WTC11 (cell line): ENCODE measurements at regions not wholly inside any gene's neighbourhood (a gene's known extent, or its start where the extent isn't known, plus 50 kb on each side); places are given as distances from the start of the nearest gene placed in this dataset.

Experiments
- ATAC-seq: fragments of 200-7000 bp; cut with Tn5 transposase; 2 replicates; pipeline ENCODE4 v1.10.0; 2021; ENCODE audit warnings: mild to moderate bottlenecking, moderate library complexity
- CTCF ChIA-PET: fragments of 300-600 bp; sonication (Branson Sonifier 250); formaldehyde crosslinking; loops from one replicate; lab custom pipeline; 2021; ENCODE audit warnings: antibody characterized with exemption; lab: Charles Lee
- POLR2A ChIA-PET: fragments of 350-600 bp; sonication (Branson Sonifier 250); formaldehyde crosslinking; loops from one replicate; lab custom pipeline; 2021; ENCODE audit warnings: antibody characterized with exemption; lab: Charles Lee
- DNase-seq: peaks from one replicate; pipeline ENCODE4 v3.0.0; 2021; ENCODE audit warnings: low spot score
- H3K27ac Mint-ChIP-seq: 2 replicates; pipeline ENCODE4 v1.8.0; 2021; ENCODE audit warnings: mixed read lengths
- H3K27me3 Mint-ChIP-seq: 2 replicates; pipeline ENCODE4 v1.8.0; 2021; ENCODE audit warnings: low read depth, mild to moderate bottlenecking, moderate library complexity, mixed read lengths
- H3K36me3 Mint-ChIP-seq: 2 replicates; pipeline ENCODE4 v1.8.0; 2021; ENCODE audit warnings: mixed read lengths
- H3K4me1 Mint-ChIP-seq: 2 replicates; pipeline ENCODE4 v1.8.0; 2022; ENCODE audit warnings: mixed read lengths
- H3K4me3 Mint-ChIP-seq: 2 replicates; pipeline ENCODE4 v1.8.0; 2021; ENCODE audit warnings: mild to moderate bottlenecking, moderate library complexity, mixed read lengths
- H3K9me3 Mint-ChIP-seq: 2 replicates; pipeline ENCODE4 v1.8.0; 2021; ENCODE audit warnings: mixed read lengths
- AR ChIP-seq: fragments of 250-450 bp; sonication (Bioruptor Pico); IDR thresholded peaks from 2 replicates; pipeline ENCODE4 v1.9.0; 2021; ENCODE audit warnings: mild to moderate bottlenecking
- CREM ChIP-seq: sonication (generic); formaldehyde crosslinking; IDR thresholded peaks from 2 replicates; pipeline ENCODE4 v1.8.1; 2022; ENCODE audit warnings: mild to moderate bottlenecking, missing genetic modification reagents, moderate library complexity
- E2F4 ChIP-seq: sonication (generic); formaldehyde crosslinking; IDR thresholded peaks from 2 replicates; pipeline ENCODE4 v1.8.1; 2022; ENCODE audit warnings: low read depth, mild to moderate bottlenecking, moderate library complexity, missing genetic modification reagents, borderline replicate concordance
- ERG ChIP-seq: fragments of 250-450 bp; sonication (Bioruptor Pico); IDR thresholded peaks from 2 replicates; pipeline ENCODE4 v1.8.0; 2021; ENCODE audit warnings: mild to moderate bottlenecking
- ESRRA ChIP-seq: sonication (generic); formaldehyde crosslinking; IDR thresholded peaks from 2 replicates; pipeline ENCODE4 v1.8.1; 2022; ENCODE audit warnings: mild to moderate bottlenecking, missing genetic modification reagents, borderline replicate concordance
- GTF2I ChIP-seq: fragments of 250-450 bp; sonication (Bioruptor Pico); conservative IDR thresholded peaks from 2 replicates; pipeline ENCODE4 v1.4.0; 2021; ENCODE audit warnings: mild to moderate bottlenecking
- IRF2 ChIP-seq: sonication (generic); formaldehyde crosslinking; IDR thresholded peaks from 2 replicates; pipeline ENCODE4 v1.8.0; 2022; ENCODE audit warnings: low read depth, missing genetic modification reagents, borderline replicate concordance
- MYBL2 ChIP-seq: sonication (generic); formaldehyde crosslinking; IDR thresholded peaks from 2 replicates; pipeline ENCODE4 v1.8.1; 2023; ENCODE audit warnings: mild to moderate bottlenecking, moderate library complexity, missing genetic modification reagents
- NR1H2 ChIP-seq: sonication (generic); formaldehyde crosslinking; IDR thresholded peaks from 2 replicates; pipeline ENCODE4 v1.9.0; 2021; ENCODE audit warnings: mild to moderate bottlenecking, moderate library complexity, missing genetic modification reagents
- PRDM15 ChIP-seq: sonication (generic); formaldehyde crosslinking; IDR thresholded peaks from 2 replicates; pipeline ENCODE4 v1.8.0; 2022; ENCODE audit warnings: missing genetic modification reagents
- PREB ChIP-seq: sonication (generic); formaldehyde crosslinking; IDR thresholded peaks from 2 replicates; pipeline ENCODE4 v1.8.1; 2022; ENCODE audit warnings: mild to moderate bottlenecking, missing genetic modification reagents, moderate library complexity, borderline replicate concordance
- RELA ChIP-seq: sonication (generic); formaldehyde crosslinking; IDR thresholded peaks from 2 replicates; pipeline ENCODE4 v1.8.1; 2022; ENCODE audit warnings: missing genetic modification reagents, mild to moderate bottlenecking, borderline replicate concordance
- RORB ChIP-seq: fragments of 250-450 bp; sonication (Bioruptor Pico); IDR thresholded peaks from 2 replicates; pipeline ENCODE4 v1.9.0; 2021; ENCODE audit warnings: mild to moderate bottlenecking
- STAT6 ChIP-seq: sonication (generic); formaldehyde crosslinking; conservative IDR thresholded peaks from 2 replicates; pipeline ENCODE4 v1.8.1; 2023; ENCODE audit warnings: mild to moderate bottlenecking, low read depth, missing genetic modification reagents, moderate library complexity
- TEAD4 ChIP-seq: sonication (generic); formaldehyde crosslinking; IDR thresholded peaks from 2 replicates; pipeline ENCODE4 v1.8.0; 2022; ENCODE audit warnings: mild to moderate bottlenecking, missing genetic modification reagents
- USF2 ChIP-seq: sonication (generic); formaldehyde crosslinking; IDR thresholded peaks from 2 replicates; pipeline ENCODE4 v1.8.1; 2023; ENCODE audit warnings: mild to moderate bottlenecking, missing genetic modification reagents, moderate library complexity
- ZBTB21 ChIP-seq: sonication (generic); formaldehyde crosslinking; IDR thresholded peaks from 2 replicates; pipeline ENCODE4 v1.8.1; 2023; ENCODE audit warnings: mild to moderate bottlenecking, missing genetic modification reagents, borderline replicate concordance
- ZNF138 ChIP-seq: sonication (generic); formaldehyde crosslinking; conservative IDR thresholded peaks from 2 replicates; pipeline ENCODE4 v1.8.1; 2022; ENCODE audit warnings: mild to moderate bottlenecking, moderate library complexity, missing genetic modification reagents
- ZNF263 ChIP-seq: sonication (generic); formaldehyde crosslinking; IDR thresholded peaks from 2 replicates; pipeline ENCODE4 v1.8.1; 2022; ENCODE audit warnings: low read depth, mild to moderate bottlenecking, moderate library complexity, missing genetic modification reagents
- ZNF416 ChIP-seq: fragments of 250-450 bp; sonication (Bioruptor Pico); IDR thresholded peaks from 2 replicates; pipeline ENCODE4 v1.9.0; 2021; ENCODE audit warnings: mild to moderate bottlenecking, inconsistent platforms

- Mint-ChIP-seq H3K4me3 (no peak overlapping the region), H3K27ac (no peak overlapping the region), H3K27me3 (no peaks in the 10 kb centered on the region; the same call in none of the 2 replicates), H3K9me3 (peaks cover 1% of the 10 kb centered on the region), H3K36me3 (no peaks in the 10 kb centered on the region), H3K4me1 (peaks cover 5% of the 10 kb centered on the region)
- DNase-seq (no peak), ATAC-seq (no peak)
- POLR2A ChIA-PET: no interaction called here
- CTCF ChIA-PET: interaction anchor here (0.5 to 1.9 kb wide), 2 partner anchors 32 to 736 kb away, joined by 3 to 7 read pairs; no protein-coding TSS in a partner anchor
- TF ChIP-seq GTF2I (no peak), E2F4 (CRISPR knock-in tag) (no peak), ZNF263 (CRISPR knock-in tag) (no peak), PRDM15 (CRISPR knock-in tag) (no peak), ZNF416 (no peak), RORB (no peak), MYBL2 (CRISPR knock-in tag) (no peak), PREB (no peak), ZNF138 (CRISPR knock-in tag) (no peak), RELA (CRISPR knock-in tag) (no peak), USF2 (CRISPR knock-in tag) (no peak), ZBTB21 (CRISPR knock-in tag) (no peak), STAT6 (CRISPR knock-in tag) (no peak), ESRRA (CRISPR knock-in tag) (no peak)
Measured at GRCh38 chr10:30755441-30755953, 125.9 kb upstream of the LYZL2 start.

- peaks cover 5% of the 10 kb centered on the region for H3K4me1 Mint-ChIP-seq
- ChIA-PET POLR2A (no interaction called here), CTCF (interaction anchor here (0.5 to 3.5 kb wide), 54 partner anchors 8 to 1252 kb away, joined by 3 to 33 read pairs (median 4); partner anchors contain the start of gene ZNF438)
- H3K27me3 Mint-ChIP-seq: no peaks in the 10 kb centered on the region; the same call in none of the 2 replicates
- no peaks in the 10 kb centered on the region for H3K9me3 Mint-ChIP-seq
- ATAC-seq (no peak), DNase-seq (no peak)
- no peak overlapping the region for H3K4me3 Mint-ChIP-seq
- H3K27ac Mint-ChIP-seq: no peak overlapping the region
- TF ChIP-seq TEAD4 (CRISPR knock-in tag) (no peak), RORB (no peak), ESRRA (CRISPR knock-in tag) (no peak), IRF2 (CRISPR knock-in tag) (no peak), ERG (no peak), AR (CRISPR knock-in tag) (no peak), MYBL2 (CRISPR knock-in tag) (no peak), ZBTB21 (CRISPR knock-in tag) (no peak), NR1H2 (CRISPR knock-in tag) (no peak), CREM (CRISPR knock-in tag) (no peak)
- H3K36me3 Mint-ChIP-seq: no peaks in the 10 kb centered on the region
Measured at GRCh38 chr10:30752481-30752881, 122.9 kb upstream of the LYZL2 start.
